NCI-H2171 (cell line): ENCODE measurements at regions not wholly inside any gene's neighbourhood (a gene's known extent, or its start where the extent isn't known, plus 50 kb on each side); places are given as distances from the start of the nearest gene placed in this dataset.
"Not testable (repeated sequence)": the region's sequence is repeated elsewhere in the genome, so short reads cannot be mapped to it uniquely, and the experiment has no call there.

Experiments used
- DNase-seq: peaks from one replicate; lab custom pipeline; 2025; lab: John Stamatoyannopoulos, UW

DNA sequence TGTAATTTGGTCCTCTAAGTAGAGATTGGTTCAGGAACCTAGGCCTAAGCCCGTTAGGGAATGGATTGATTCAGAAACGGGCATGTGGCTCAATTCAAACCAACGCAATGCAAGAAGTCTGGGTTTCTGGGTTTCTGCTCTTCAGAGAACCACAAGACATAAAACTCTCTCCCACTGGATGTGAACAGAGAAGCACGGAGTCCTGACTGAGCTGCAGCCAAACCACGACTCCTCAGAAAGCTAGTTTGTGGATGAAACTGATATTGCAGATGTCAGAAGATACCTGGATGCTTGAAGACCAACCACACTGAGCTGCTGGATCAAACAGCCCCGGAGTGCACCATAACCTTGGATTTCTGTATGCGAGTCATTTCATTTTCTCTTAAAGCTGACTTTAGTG is 50.0 kb downstream of the SOD2 start:
- no peak for DNase-seq

DNA sequence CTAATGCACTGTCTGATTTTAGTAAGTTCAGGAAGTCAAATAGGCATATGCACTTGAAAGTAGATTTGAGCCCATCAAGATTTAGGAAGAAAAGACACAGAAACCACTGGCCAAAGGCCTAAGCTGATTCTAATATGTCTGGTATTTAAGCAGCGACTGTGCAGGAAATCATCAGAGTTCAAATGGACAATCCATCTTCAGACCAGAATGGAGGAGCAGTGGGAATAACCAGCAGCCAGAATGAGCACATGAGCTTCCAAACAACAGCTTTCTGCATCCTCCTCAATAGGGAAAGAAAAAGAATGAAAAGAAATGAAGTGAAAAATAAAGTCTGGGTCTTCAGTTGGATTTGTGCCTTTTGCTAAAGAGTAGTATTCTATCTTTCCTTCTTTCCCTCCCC is 50.6 kb downstream of the SOD2 start:
- DNase-seq, result no peak

DNA sequence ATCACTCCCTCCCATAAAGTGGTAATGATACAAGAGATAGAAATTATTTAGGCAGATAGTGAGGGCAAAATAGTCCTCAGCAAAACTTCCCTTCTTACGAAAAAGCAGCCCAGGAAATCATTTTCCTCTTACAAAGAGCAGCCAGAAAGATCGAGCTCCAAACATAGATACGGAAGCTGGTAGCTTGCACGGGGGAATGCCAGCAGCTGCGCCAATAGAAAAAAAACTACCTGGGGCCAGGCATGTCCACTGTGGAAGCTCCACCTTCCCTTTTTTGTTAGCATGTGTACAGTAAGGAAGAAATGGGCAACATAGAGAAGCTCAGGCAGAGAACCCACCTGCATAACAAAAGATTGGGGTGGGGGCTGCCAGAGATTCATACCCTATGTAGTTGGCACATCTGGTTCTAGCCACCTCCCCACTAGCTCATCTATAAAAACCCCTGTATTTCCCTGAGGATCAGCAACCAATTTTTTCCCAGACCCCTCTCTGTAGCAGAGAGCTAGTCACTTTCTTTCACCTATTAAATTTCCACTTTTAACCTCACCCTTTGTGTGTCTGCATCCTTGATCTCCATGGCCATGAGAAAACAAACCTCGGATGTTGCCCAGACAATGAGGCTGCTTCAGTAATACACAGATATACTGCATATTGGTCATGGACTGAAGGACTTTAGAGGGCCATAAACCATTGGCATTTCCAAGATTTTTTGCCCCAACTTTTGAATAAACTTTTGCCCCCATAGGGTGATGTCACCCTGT is 52.1 kb downstream of the SOD2 start:
- no peak for DNase-seq

GRCh38 chr6:159640322-159640721 is 52.7 kb downstream of the SOD2 start:
- DNase-seq, result no peak

GRCh38 chr6:159639721-159640120 is 53.3 kb downstream of the SOD2 start:
- DNase-seq, result no peak

DNA sequence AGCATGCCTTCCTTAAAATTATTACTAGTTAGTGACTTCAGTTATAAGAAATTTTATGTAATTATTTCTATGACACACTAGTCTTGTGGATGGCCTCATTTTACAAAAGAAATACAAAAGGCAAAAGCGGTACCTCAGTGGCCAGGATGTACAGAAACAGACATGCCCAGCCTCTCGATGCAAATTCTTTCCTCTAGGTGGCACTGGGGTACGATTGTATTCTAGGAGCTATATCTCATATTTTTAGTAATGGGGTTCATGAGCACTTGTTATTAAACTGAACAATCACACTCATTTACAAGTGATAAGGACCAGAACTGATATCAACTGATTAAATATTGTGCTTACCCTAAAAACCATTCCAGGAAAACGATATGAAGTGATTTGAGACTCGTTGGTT is 59.8 kb downstream of the SOD2 start:
- no peak for DNase-seq

- no peak for DNase-seq
Observed at GRCh38 chr6:159631886-159632285, 61.2 kb downstream of the SOD2 start.

GRCh38 chr6:159627939-159628338 is 65.1 kb downstream of the SOD2 start:
- DNase-seq, result no peak

GRCh38 chr6:159626506-159626905 is 66.5 kb downstream of the SOD2 start:
- DNase-seq, result not testable (repeated sequence)

GRCh38 chr6:159623156-159623555 is 69.9 kb downstream of the SOD2 start:
- DNase-seq, result no peak

GRCh38 chr6:159620947-159621346 is 72.1 kb downstream of the SOD2 start:
- no peak for DNase-seq

DNA sequence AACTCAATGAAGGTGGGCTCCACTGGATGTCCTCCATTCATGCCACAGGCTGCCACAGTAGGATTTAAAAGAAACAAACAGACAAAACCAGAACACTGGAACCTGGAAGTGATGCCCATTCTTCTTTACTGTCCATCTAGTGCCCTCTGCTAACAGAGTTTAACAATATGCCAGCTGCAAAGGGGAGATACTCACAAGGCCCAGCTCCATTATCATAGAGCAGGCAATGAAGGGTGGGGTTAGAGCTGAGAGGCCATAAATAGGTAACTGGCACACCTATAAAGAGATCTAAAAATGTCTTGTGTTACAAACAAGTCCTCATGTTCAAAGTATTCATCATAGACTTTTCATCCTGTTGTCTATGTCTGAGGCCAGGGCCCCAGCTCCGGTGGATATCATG is 75.6 kb downstream of the SOD2 start:
- DNase-seq, result no peak

- DNase-seq, result peak; percentile 92
Observed at GRCh38 chr6:159616456-159616855, 76.6 kb downstream of the SOD2 start.

GRCh38 chr6:159615918-159616317 is 77.1 kb downstream of the SOD2 start:
- DNase-seq, result peak; percentile 75

DNA sequence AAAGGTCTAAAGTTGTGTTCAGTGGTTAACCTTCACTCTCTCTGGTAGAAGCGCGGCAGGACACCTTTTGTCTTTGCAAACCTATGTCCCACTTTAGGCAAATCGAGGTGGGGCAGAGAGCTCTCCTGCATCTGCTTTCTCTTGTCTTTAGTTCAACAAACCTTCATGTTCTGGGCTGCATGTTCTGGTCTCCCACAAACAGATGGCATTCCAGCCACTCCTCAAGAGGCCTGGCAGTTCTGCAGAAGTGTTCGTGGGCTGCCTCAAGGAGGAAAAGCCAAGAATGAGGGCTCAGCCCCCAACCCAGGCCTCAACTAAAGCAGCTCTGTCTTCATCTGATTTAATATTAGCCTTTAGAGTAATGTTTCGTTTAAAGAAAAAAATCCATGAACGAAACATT is 82.2 kb downstream of the SOD2 start:
- DNase-seq, result no peak

DNA sequence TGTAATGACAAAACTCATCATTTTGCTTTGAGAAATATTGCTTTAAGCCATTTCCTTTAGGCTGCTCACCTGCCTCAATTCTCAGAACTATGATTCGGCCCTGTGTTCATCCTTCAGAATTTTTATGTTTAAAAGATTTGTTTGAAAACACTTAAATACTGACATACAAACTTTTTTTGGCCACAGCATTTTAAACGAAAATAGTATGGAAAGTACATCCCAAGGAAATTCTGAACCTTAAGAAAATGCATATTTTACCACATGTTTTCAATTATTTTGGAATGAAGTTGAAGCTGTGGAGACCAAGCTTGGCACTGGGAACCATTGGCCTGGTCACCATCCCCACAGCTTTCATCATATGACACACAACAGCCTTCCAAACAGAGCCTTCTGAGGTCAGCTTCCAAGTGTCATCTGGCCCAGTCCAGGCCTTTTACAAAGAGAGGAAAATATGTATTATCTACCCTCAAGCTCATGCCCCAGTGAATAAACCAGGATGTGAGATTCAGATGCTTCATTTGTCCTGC is 83.3 kb downstream of the SOD2 start:
- no peak for DNase-seq

GRCh38 chr6:159608961-159609651 is 83.9 kb downstream of the SOD2 start:
- DNase-seq, result no peak

GRCh38 chr6:159606786-159607185 is 86.3 kb downstream of the SOD2 start:
- DNase-seq, result peak; percentile 3

- DNase-seq, result no peak
Observed at GRCh38 chr6:159604443-159604956, 88.5 kb downstream of the SOD2 start.

DNA sequence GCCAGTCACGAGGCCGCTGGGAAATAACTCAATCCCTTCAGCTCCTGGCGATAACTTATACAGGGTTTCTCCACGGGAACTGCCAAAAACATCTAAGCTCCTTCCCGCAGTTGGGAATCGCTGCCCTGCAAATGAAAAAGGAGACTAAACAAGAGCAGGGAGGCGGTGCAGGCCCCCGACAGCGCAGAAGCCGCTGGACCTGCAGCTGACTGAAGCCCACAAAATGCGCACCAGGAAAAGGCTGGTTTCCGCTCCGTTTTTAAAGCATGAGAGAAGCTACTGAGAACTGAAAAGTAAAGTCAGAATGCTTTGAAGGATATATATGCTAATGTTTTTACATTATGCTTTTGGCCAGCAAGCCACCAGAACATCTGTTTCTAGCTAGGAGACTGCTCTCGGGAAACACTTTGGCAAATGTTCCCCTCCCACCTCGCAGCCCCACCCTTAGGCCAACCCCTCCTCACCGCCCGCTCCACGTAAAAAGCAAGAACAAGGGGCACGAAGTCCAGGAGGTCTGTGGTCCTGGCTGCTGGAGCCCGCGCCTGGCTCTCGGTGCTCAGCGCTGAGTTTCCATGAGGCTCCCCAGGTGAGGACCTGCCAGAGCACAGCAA is 90.5 kb downstream of the SOD2 start:
- DNase-seq, result no peak

DNA sequence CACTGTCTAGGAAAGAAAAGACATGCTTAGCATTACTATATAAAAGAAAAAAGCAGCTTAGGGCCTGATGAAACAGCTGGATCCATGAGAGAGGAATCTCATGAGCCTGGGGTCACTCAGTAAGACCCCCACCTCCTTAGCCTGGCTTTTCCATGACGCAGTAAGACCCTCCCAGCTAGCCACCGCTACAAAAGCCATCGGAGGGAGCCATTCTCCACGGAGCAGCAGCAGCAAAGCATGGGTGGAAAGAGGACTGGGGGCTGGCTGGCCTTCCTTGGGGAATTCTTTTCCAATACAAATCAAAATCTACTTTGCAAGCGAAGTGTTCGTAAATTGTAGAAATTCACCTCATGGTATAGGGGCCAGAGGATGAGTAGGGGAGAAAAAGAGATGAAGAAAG is 91.8 kb downstream of the SOD2 start:
- DNase-seq, result no peak

- DNase-seq, result no peak
Observed at GRCh38 chr6:159595173-159595572, 97.9 kb downstream of the SOD2 start.

DNA sequence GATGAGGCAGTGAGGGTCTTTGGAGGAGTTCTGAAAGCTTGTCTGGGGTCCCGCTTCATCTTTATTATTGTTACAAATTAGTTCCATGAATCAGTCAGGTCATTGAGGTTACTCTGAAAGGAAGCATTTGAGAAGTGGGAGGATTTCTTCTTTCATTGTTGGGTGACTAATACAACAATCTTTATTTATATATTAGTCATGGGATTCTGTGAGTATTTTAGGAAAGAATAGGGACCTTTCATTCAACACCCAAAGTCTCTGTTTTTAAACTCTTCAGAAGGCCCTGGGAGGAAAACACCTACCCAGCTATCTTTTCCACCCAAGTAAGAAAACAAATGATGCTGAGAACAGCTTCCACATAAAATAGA is 98.3 kb downstream of the SOD2 start:
- no peak for DNase-seq
